ENCODE measurements at regions not wholly inside any gene's neighbourhood (a gene's known extent, or its start where the extent isn't known, plus 50 kb on each side); places are given as distances from the start of the nearest gene placed in this dataset.

- H3K27me3 ChIP-seq (ENCODE audit: insufficient read depth, low read length): no peaks in the 10 kb centered on the region
- H4K20me1 ChIP-seq (ENCODE audit: insufficient read depth, low read length): no peaks in the 10 kb centered on the region
- DNase-seq (ENCODE audit: insufficient read length, low spot score, missing footprints): no peak
- H3K4me3 ChIP-seq (ENCODE audit: insufficient read depth, low read length): no peak overlapping the region
- TF ChIP-seq CTCF (IDR thresholded peaks at IDR 0.05; ENCODE audit: extremely low read depth, low read depth, low read length): no peak
- H3K79me2 ChIP-seq (ENCODE audit: insufficient read depth, low read length): no peaks in the 10 kb centered on the region
- H3K9me3 ChIP-seq (ENCODE audit: low read depth, low read length): no peaks in the 10 kb centered on the region
- H3K4me2 ChIP-seq (ENCODE audit: insufficient read depth, low read length): no peak overlapping the region
- H3K27ac ChIP-seq (ENCODE audit: low read depth, low read length): no peak overlapping the region
- H3K36me3 ChIP-seq (ENCODE audit: insufficient read depth, low read length): no peaks in the 10 kb centered on the region
- H2AFZ ChIP-seq (ENCODE audit: low read length): no peak overlapping the region
- no peaks in the 10 kb centered on the region for H3K4me1 ChIP-seq (ENCODE audit: insufficient read depth, low read length)
These were observed 110.2 kb upstream of the C1orf174 start for GRCh38 chr1:4010284-4010683.

GRCh38 chr1:4010814-4011605 lies 110.9 kb upstream of the C1orf174 start:
- Histone ChIP-seq H3K4me2 (ENCODE audit: insufficient read depth, low read length) (no peak overlapping the region), H3K27me3 (ENCODE audit: insufficient read depth, low read length) (no peaks in the 10 kb centered on the region), H3K36me3 (ENCODE audit: insufficient read depth, low read length) (no peaks in the 10 kb centered on the region), H3K79me2 (ENCODE audit: insufficient read depth, low read length) (no peaks in the 10 kb centered on the region), H3K9me3 (ENCODE audit: low read depth, low read length) (no peaks in the 10 kb centered on the region), H2AFZ (ENCODE audit: low read length) (no peak overlapping the region), H3K27ac (ENCODE audit: low read depth, low read length) (no peak overlapping the region), H3K4me3 (ENCODE audit: insufficient read depth, low read length) (no peak overlapping the region), H4K20me1 (ENCODE audit: insufficient read depth, low read length) (no peaks in the 10 kb centered on the region), H3K4me1 (ENCODE audit: insufficient read depth, low read length) (no peaks in the 10 kb centered on the region)
- DNase-seq (ENCODE audit: insufficient read length, low spot score, missing footprints): no peak
- TF ChIP-seq CTCF (IDR thresholded peaks at IDR 0.05; ENCODE audit: extremely low read depth, low read depth, low read length): no peak

- no peak for TF ChIP-seq CTCF (IDR thresholded peaks at IDR 0.05; ENCODE audit: extremely low read depth, low read depth, low read length)
- H3K4me1 ChIP-seq (ENCODE audit: insufficient read depth, low read length): no peaks in the 10 kb centered on the region
- H3K4me3 ChIP-seq (ENCODE audit: insufficient read depth, low read length): no peak overlapping the region
- no peak overlapping the region for H3K4me2 ChIP-seq (ENCODE audit: insufficient read depth, low read length)
- no peaks in the 10 kb centered on the region for H3K36me3 ChIP-seq (ENCODE audit: insufficient read depth, low read length)
- H3K9me3 ChIP-seq (ENCODE audit: low read depth, low read length): peaks cover 4% of the 10 kb centered on the region
- H3K27ac ChIP-seq (ENCODE audit: low read depth, low read length): no peak overlapping the region
- no peaks in the 10 kb centered on the region for H4K20me1 ChIP-seq (ENCODE audit: insufficient read depth, low read length)
- no peak overlapping the region for H2AFZ ChIP-seq (ENCODE audit: low read length)
- no peaks in the 10 kb centered on the region for H3K79me2 ChIP-seq (ENCODE audit: insufficient read depth, low read length)
- no peaks in the 10 kb centered on the region for H3K27me3 ChIP-seq (ENCODE audit: insufficient read depth, low read length)
- no peak for DNase-seq (ENCODE audit: insufficient read length, low spot score, missing footprints)
These were observed 116.5 kb upstream of the C1orf174 start for GRCh38 chr1:4016351-4017130.

Data from osteoblast (primary cell).